WI38 (cell line): ENCODE measurements at regions not wholly inside any gene's neighbourhood (a gene's known extent, or its start where the extent isn't known, plus 50 kb on each side); places are given as distances from the start of the nearest gene placed in this dataset.

Experiments used
- H3K4me3 ChIP-seq: 2 replicates; pipeline ENCODE4 v1.5.1; 2011; ENCODE audit warnings: low read depth, mild to moderate bottlenecking, control low read depth, low read length
- TF ChIP-seq, protein P1 (sequence below): IDR thresholded peaks from 2 replicates; pipeline ENCODE4 v1.5.1; 2012; ENCODE audit warnings: low read depth, mild to moderate bottlenecking, control low read depth, low read length

DNA sequence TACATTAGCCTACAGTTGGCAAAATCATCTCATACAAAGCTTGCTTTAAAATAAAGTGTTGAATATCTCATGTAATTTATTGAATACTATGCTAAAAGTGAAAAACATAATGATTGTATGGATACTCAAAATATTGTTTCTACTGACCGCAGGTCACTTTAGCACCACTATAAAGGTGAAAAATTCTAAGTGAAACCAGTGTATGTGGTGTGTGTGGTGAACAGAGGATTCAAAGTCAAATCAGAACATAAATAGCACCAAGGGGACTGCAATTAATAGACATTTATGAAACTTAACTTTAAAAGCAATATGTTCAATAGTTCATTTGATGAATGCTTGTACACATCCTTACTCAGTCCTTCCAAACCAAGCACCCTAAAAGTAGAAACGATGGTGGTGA is 145.8 kb downstream of the AKAIN1 start:
- TF ChIP-seq, protein P1, sequence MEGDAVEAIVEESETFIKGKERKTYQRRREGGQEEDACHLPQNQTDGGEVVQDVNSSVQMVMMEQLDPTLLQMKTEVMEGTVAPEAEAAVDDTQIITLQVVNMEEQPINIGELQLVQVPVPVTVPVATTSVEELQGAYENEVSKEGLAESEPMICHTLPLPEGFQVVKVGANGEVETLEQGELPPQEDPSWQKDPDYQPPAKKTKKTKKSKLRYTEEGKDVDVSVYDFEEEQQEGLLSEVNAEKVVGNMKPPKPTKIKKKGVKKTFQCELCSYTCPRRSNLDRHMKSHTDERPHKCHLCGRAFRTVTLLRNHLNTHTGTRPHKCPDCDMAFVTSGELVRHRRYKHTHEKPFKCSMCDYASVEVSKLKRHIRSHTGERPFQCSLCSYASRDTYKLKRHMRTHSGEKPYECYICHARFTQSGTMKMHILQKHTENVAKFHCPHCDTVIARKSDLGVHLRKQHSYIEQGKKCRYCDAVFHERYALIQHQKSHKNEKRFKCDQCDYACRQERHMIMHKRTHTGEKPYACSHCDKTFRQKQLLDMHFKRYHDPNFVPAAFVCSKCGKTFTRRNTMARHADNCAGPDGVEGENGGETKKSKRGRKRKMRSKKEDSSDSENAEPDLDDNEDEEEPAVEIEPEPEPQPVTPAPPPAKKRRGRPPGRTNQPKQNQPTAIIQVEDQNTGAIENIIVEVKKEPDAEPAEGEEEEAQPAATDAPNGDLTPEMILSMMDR = no peak
- no peak overlapping the region for H3K4me3 ChIP-seq

- TF ChIP-seq, protein P1 = no peak
- no peak overlapping the region for H3K4me3 ChIP-seq
Observed at GRCh38 chr18:5049124-5049523, 147.9 kb downstream of the AKAIN1 start.

GRCh38 chr18:5040476-5040875 is 156.6 kb downstream of the AKAIN1 start:
- TF ChIP-seq, protein P1 = no peak
- no peak overlapping the region for H3K4me3 ChIP-seq

GRCh38 chr18:5036523-5036922 is 160.5 kb downstream of the AKAIN1 start:
- TF ChIP-seq, protein P1 = no peak
- no peak overlapping the region for H3K4me3 ChIP-seq

- TF ChIP-seq, protein P1 = no peak
- H3K4me3 ChIP-seq = no peak overlapping the region
Observed at GRCh38 chr18:5031216-5031615, 165.8 kb downstream of the AKAIN1 start.

DNA sequence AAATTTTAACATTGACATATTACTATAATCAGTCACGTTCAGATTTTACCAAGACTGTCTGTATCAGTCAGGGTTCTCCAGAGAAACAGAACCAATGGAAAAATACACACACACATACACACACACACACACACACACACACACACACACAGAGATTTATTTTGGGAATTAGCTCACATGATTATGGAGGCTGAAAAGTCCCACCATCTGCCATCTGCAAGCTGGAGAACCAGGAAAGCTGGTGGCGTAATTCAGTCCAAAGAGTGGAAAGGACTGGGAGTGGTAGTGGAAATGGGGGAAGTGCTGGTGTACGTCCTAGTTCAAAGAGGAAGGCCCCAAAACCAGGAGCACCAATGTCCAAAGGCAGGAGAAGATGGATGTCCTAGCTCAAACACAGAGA is 166.4 kb downstream of the AKAIN1 start:
- TF ChIP-seq, protein P1 = no peak
- H3K4me3 ChIP-seq = no peak overlapping the region

DNA sequence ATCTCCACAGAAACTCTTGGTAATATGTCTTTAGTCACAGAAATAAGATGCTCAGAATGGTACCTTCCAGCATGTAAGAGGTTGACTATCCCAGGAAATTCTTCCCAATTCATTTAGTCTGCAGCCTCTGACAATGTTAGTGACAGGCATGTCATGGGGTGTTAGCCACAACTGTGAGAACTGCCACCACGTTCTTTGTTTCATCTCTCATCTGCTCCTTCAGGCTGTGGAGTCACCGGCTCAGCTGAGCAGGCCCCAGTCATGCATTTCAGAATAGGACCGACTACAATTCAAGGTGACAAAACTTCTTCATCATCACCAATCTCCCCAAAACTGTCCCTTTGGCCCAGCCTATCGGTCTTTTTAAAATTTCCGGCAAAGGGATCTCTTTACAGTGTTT is 167.5 kb downstream of the AKAIN1 start:
- H3K4me3 ChIP-seq = no peak overlapping the region
- TF ChIP-seq, protein P1 = no peak
